NCI-H2081 treated with DMSO at 0.1 percent for 48 hours (cell line): ENCODE measurements at regions not wholly inside any gene's neighbourhood (a gene's known extent, or its start where the extent isn't known, plus 50 kb on each side); places are given as distances from the start of the nearest gene placed in this dataset.

Experiments used
- DNase-seq: peaks from one replicate; lab custom pipeline; 2025; lab: John Stamatoyannopoulos, UW

- no peak for DNase-seq
These were observed 57.2 kb downstream of the NKX6-1 start for GRCh38 chr4:84441758-84442377.

- DNase-seq = no peak
These were observed 59.1 kb downstream of the NKX6-1 start for GRCh38 chr4:84439996-84440395.

- no peak for DNase-seq
These were observed 62.3 kb downstream of the NKX6-1 start for GRCh38 chr4:84436812-84437211.

GRCh38 chr4:84434344-84434743 lies 64.7 kb downstream of the NKX6-1 start:
- DNase-seq = no peak

- no peak for DNase-seq
These were observed 65.4 kb downstream of the NKX6-1 start for GRCh38 chr4:84433633-84434222.

- DNase-seq = no peak
These were observed 66.4 kb downstream of the NKX6-1 start for GRCh38 chr4:84432713-84433112.

- DNase-seq = no peak
These were observed 78.5 kb downstream of the NKX6-1 start for GRCh38 chr4:84420608-84421007.

GRCh38 chr4:84419201-84419600 lies 79.9 kb downstream of the NKX6-1 start:
- DNase-seq = no peak

- DNase-seq = peak; percentile 67
These were observed 80.9 kb downstream of the NKX6-1 start for GRCh38 chr4:84417997-84418709.

GRCh38 chr4:84413976-84414375 lies 85.1 kb downstream of the NKX6-1 start:
- DNase-seq = no peak

- no peak for DNase-seq
These were observed 85.6 kb downstream of the NKX6-1 start for GRCh38 chr4:84413480-84413879.

GRCh38 chr4:84412062-84412461 lies 87.0 kb downstream of the NKX6-1 start:
- DNase-seq = no peak

GRCh38 chr4:84407554-84408407 lies 91.3 kb downstream of the NKX6-1 start:
- DNase-seq = no peak

GRCh38 chr4:84403656-84404055 lies 95.4 kb downstream of the NKX6-1 start:
- DNase-seq = no peak

- no peak for DNase-seq
These were observed 97.3 kb downstream of the NKX6-1 start for GRCh38 chr4:84401701-84402306.

GRCh38 chr4:84394386-84394785 lies 104.7 kb downstream of the NKX6-1 start:
- DNase-seq = no peak

- no peak for DNase-seq
These were observed 106.0 kb downstream of the NKX6-1 start for GRCh38 chr4:84392951-84393590.

- no peak for DNase-seq
These were observed 109.7 kb downstream of the NKX6-1 start for GRCh38 chr4:84389406-84389805.

- DNase-seq = no peak
These were observed 113.9 kb downstream of the NKX6-1 start for GRCh38 chr4:84385203-84385602.

- DNase-seq = no peak
These were observed 114.3 kb downstream of the NKX6-1 start for GRCh38 chr4:84384801-84385200.

GRCh38 chr4:84381759-84382158 lies 117.3 kb downstream of the NKX6-1 start:
- no peak for DNase-seq
